ENCODE measurements at regions not wholly inside any gene's neighbourhood (a gene's known extent, or its start where the extent isn't known, plus 50 kb on each side); places are given as distances from the start of the nearest gene placed in this dataset.

GRCh38 chr13:32828711-32829110 is 187.5 kb upstream of the KL start:
- Histone ChIP-seq H3K27ac (replicated peaks in 1 of 4) (no peak overlapping the region), H3K36me3 (no peaks in the 10 kb centered on the region), H3K9me3 (peaks cover 0 to 8% (median 3%) of the 10 kb centered on the region in 4 donors), H3K4me1 (peaks cover 0 to 9% (median 6%) of the 10 kb centered on the region in 4 donors), H3K27me3 (no peaks in the 10 kb centered on the region), H3K4me3 (no peak overlapping the region)
- WGBS = 96% methylated on average over 6 of the region's 6 CpGs
- peak; percentile 86 for DNase-seq (ENCODE audit: extremely low spot score)
- intact Hi-C loops (cut with DNase I) = no loop called here
- no peak for TF ChIP-seq POLR2A (IDR thresholded peaks at IDR 0.05; ENCODE audit: low read depth)
- TF ChIP-seq POLR2AphosphoS5 (IDR thresholded peaks at IDR 0.05) = no peak
- TF ChIP-seq EP300 (IDR thresholded peaks at IDR 0.05) = no peak
- TF ChIP-seq CTCF (IDR thresholded peaks at IDR 0.05) = no peak

- DNase-seq (ENCODE audit: extremely low spot score) = no peak
- no peak overlapping the region for H3K4me3 ChIP-seq
- intact Hi-C loops (cut with DNase I) = no loop called here
- 88% methylated on average over 6 of the region's 6 CpGs for WGBS
- no peaks in the 10 kb centered on the region for H3K27me3 ChIP-seq
- no peaks in the 10 kb centered on the region for H3K36me3 ChIP-seq
- TF ChIP-seq POLR2A (IDR thresholded peaks at IDR 0.05; ENCODE audit: low read depth) = no peak
- TF ChIP-seq EP300 (IDR thresholded peaks at IDR 0.05) = no peak
- TF ChIP-seq POLR2AphosphoS5 (IDR thresholded peaks at IDR 0.05) = no peak
- no peak for TF ChIP-seq CTCF (IDR thresholded peaks at IDR 0.05)
- H3K4me1 ChIP-seq = peaks cover 0 to 8% (median 5%) of the 10 kb centered on the region in 4 donors
- peaks cover 0 to 9% (median 3%) of the 10 kb centered on the region in 4 donors for H3K9me3 ChIP-seq
- H3K27ac ChIP-seq (replicated peaks in 1 of 4) = no peak overlapping the region
Measured at GRCh38 chr13:32829269-32829668, 187.0 kb upstream of the KL start.

- DNase-seq (ENCODE audit: extremely low spot score) = peak; percentile 86
- H3K4me3 ChIP-seq = no peak overlapping the region
- no peaks in the 10 kb centered on the region for H3K36me3 ChIP-seq
- H3K9me3 ChIP-seq = peaks cover 0 to 15% (median 3%) of the 10 kb centered on the region in 4 donors
- 87% methylated on average over 7 of the region's 8 CpGs for whole genome bisulfite sequencing
- H3K27ac ChIP-seq (replicated peaks in 1 of 4) = no peak overlapping the region
- H3K27me3 ChIP-seq = no peaks in the 10 kb centered on the region
- no peak for TF ChIP-seq EP300 (IDR thresholded peaks at IDR 0.05)
- no peak for TF ChIP-seq POLR2AphosphoS5 (IDR thresholded peaks at IDR 0.05)
- TF ChIP-seq POLR2A (IDR thresholded peaks at IDR 0.05; ENCODE audit: low read depth) = no peak
- TF ChIP-seq CTCF (IDR thresholded peaks at IDR 0.05) = no peak
- intact Hi-C loops (cut with DNase I) = no loop called here
- H3K4me1 ChIP-seq = peaks cover 0 to 3% (median under 1%) of the 10 kb centered on the region in 4 donors
Measured at GRCh38 chr13:32829676-32830335, 186.4 kb upstream of the KL start.

GRCh38 chr13:32830336-32831031 is 185.7 kb upstream of the KL start:
- Histone ChIP-seq H3K27me3 (no peaks in the 10 kb centered on the region), H3K9me3 (peaks cover 0 to 20% (median 3%) of the 10 kb centered on the region in 4 donors), H3K27ac (replicated peaks in 1 of 4) (no peak overlapping the region), H3K4me1 (no peaks in the 10 kb centered on the region), H3K4me3 (no peak overlapping the region), H3K36me3 (no peaks in the 10 kb centered on the region)
- TF ChIP-seq POLR2A (IDR thresholded peaks at IDR 0.05; ENCODE audit: low read depth) (no peak), POLR2AphosphoS5 (IDR thresholded peaks at IDR 0.05) (no peak)
- peak; percentile 53 for DNase-seq (ENCODE audit: extremely low spot score)
- 94% methylated on average over 10 of the region's 10 CpGs for whole genome bisulfite sequencing
- intact Hi-C loops (cut with DNase I) = no loop called here

GRCh38 chr13:32837307-32837972 is 178.8 kb upstream of the KL start:
- peaks cover 14 to 28% (median 20%) of the 10 kb centered on the region in 4 donors for H3K4me1 ChIP-seq
- peaks cover 0 to 20% (median 3%) of the 10 kb centered on the region in 4 donors for H3K9me3 ChIP-seq
- DNase-seq (ENCODE audit: extremely low spot score) = peak; percentile 83
- TF ChIP-seq EP300 (IDR thresholded peaks at IDR 0.05) (no peak), CTCF (IDR thresholded peaks at IDR 0.05) (no peak), POLR2AphosphoS5 (IDR thresholded peaks at IDR 0.05) (no peak), POLR2A (IDR thresholded peaks at IDR 0.05; ENCODE audit: low read depth) (no peak)
- H3K4me3 ChIP-seq = no peak overlapping the region
- intact Hi-C loops (cut with DNase I) = no loop called here
- WGBS = 89% methylated on average over 5 of the region's 5 CpGs
- no peaks in the 10 kb centered on the region for H3K36me3 ChIP-seq
- no peak overlapping the region for H3K27ac ChIP-seq (replicated peaks in 1 of 4)
- H3K27me3 ChIP-seq = no peaks in the 10 kb centered on the region

All from esophagus muscularis mucosa (tissue), 4 donors.